HepG2 (cell line): ENCODE measurements at regions not wholly inside any gene's neighbourhood (a gene's known extent, or its start where the extent isn't known, plus 50 kb on each side); places are given as distances from the start of the nearest gene placed in this dataset.

Experiments
- RAD21 ChIP-seq: fragments of 450-650 bp; formaldehyde crosslinking; IDR thresholded peaks from 2 replicates; pipeline ENCODE4 v1.5.0; 2020; ENCODE audit warnings: mild to moderate bottlenecking
- TF ChIP-seq, protein P1 (sequence below), 2 experiments: IDR thresholded peaks; 2 replicates each; pipeline ENCODE4 v1.6.1; 2011 to 2012; ENCODE audit warnings: low read length in 2 of 2, borderline replicate concordance in 1 of 2, low read depth in 1 of 2, mild to moderate bottlenecking in 1 of 2, moderate library complexity in 1 of 2

DNA sequence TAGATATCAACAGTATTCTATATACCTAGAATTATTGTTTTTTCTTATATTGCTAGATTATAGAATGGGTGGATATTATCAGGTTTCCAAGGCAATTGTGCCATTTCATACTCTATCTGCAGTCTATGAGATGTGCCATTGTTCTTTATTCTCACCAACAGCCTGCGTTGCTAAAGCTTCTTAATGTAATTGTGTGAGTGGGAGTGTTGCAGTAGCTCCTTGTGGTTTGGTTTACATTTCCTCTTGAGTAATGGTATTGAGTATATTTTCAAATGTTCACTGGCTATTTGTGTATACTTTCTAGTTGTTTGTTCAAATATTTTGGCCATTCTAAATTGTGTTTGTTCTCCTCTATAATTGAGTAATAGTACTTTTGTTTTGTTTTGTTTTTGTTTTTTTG, 199.2 kb downstream of the TFEC start:
- no peak for TF ChIP-seq RAD21
- TF ChIP-seq, protein P1, sequence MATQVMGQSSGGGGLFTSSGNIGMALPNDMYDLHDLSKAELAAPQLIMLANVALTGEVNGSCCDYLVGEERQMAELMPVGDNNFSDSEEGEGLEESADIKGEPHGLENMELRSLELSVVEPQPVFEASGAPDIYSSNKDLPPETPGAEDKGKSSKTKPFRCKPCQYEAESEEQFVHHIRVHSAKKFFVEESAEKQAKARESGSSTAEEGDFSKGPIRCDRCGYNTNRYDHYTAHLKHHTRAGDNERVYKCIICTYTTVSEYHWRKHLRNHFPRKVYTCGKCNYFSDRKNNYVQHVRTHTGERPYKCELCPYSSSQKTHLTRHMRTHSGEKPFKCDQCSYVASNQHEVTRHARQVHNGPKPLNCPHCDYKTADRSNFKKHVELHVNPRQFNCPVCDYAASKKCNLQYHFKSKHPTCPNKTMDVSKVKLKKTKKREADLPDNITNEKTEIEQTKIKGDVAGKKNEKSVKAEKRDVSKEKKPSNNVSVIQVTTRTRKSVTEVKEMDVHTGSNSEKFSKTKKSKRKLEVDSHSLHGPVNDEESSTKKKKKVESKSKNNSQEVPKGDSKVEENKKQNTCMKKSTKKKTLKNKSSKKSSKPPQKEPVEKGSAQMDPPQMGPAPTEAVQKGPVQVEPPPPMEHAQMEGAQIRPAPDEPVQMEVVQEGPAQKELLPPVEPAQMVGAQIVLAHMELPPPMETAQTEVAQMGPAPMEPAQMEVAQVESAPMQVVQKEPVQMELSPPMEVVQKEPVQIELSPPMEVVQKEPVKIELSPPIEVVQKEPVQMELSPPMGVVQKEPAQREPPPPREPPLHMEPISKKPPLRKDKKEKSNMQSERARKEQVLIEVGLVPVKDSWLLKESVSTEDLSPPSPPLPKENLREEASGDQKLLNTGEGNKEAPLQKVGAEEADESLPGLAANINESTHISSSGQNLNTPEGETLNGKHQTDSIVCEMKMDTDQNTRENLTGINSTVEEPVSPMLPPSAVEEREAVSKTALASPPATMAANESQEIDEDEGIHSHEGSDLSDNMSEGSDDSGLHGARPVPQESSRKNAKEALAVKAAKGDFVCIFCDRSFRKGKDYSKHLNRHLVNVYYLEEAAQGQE (IDR thresholded peaks at IDR 0.05; ENCODE audit: borderline replicate concordance in 1 of 2, low read depth in 1 of 2, low read length in 2 of 2) = no peak
